ENCODE measurements at regions not wholly inside any gene's neighbourhood (a gene's known extent, or its start where the extent isn't known, plus 50 kb on each side); places are given as distances from the start of the nearest gene placed in this dataset.

GRCh38 chr3:74074700-74075099 is 450.0 kb upstream of the PDZRN3 start:
- DNase-seq (ENCODE audit: insufficient read length, low spot score) (no peak), FAIRE-seq (no peak)

- DNase-seq (ENCODE audit: insufficient read length, low spot score) (no peak), FAIRE-seq (no peak)
Observed at GRCh38 chr3:74067296-74067695, 442.6 kb upstream of the PDZRN3 start.

GRCh38 chr3:74066456-74066855 is 441.7 kb upstream of the PDZRN3 start:
- FAIRE-seq (no peak), DNase-seq (ENCODE audit: insufficient read length, low spot score) (no peak)

- DNase-seq (ENCODE audit: insufficient read length, low spot score), result no peak
- no peak for FAIRE-seq
Observed at GRCh38 chr3:74059923-74060600, 435.3 kb upstream of the PDZRN3 start.

GRCh38 chr3:74059301-74059922 is 434.7 kb upstream of the PDZRN3 start:
- no peak for DNase-seq (ENCODE audit: insufficient read length, low spot score)
- FAIRE-seq, result no peak

GRCh38 chr3:74057169-74057568 is 432.4 kb upstream of the PDZRN3 start:
- FAIRE-seq, result no peak
- DNase-seq (ENCODE audit: insufficient read length, low spot score), result no peak

- FAIRE-seq, result no peak
- no peak for DNase-seq (ENCODE audit: insufficient read length, low spot score)
Observed at GRCh38 chr3:74055061-74055460, 430.3 kb upstream of the PDZRN3 start.

- FAIRE-seq, result no peak
- DNase-seq (ENCODE audit: insufficient read length, low spot score), result no peak
Observed at GRCh38 chr3:74054566-74054965, 429.8 kb upstream of the PDZRN3 start.

GRCh38 chr3:74053970-74054516 is 429.3 kb upstream of the PDZRN3 start:
- DNase-seq (ENCODE audit: insufficient read length, low spot score), result no peak

GRCh38 chr3:74049444-74049843 is 424.7 kb upstream of the PDZRN3 start:
- no peak for DNase-seq (ENCODE audit: insufficient read length, low spot score)
- no peak for FAIRE-seq

More at GRCh38 chr3:74053970-74054516, 429.3 kb upstream of the PDZRN3 start:
- no peak for FAIRE-seq

GRCh38 chr3:74048699-74049098 is 424.0 kb upstream of the PDZRN3 start:
- DNase-seq (ENCODE audit: insufficient read length, low spot score), result no peak
- no peak for FAIRE-seq

- DNase-seq (ENCODE audit: insufficient read length, low spot score) (no peak), FAIRE-seq (no peak)
Observed at GRCh38 chr3:74045000-74045399, 420.3 kb upstream of the PDZRN3 start.

- FAIRE-seq (no peak), DNase-seq (ENCODE audit: insufficient read length, low spot score) (no peak)
Observed at GRCh38 chr3:74041068-74041675, 416.4 kb upstream of the PDZRN3 start.

GRCh38 chr3:74039105-74039504 is 414.4 kb upstream of the PDZRN3 start:
- DNase-seq (ENCODE audit: insufficient read length, low spot score), result no peak
- FAIRE-seq, result no peak

- FAIRE-seq, result no peak
Observed at GRCh38 chr3:74036568-74036967, 411.8 kb upstream of the PDZRN3 start.

GRCh38 chr3:74036102-74036501 is 411.4 kb upstream of the PDZRN3 start:
- DNase-seq (ENCODE audit: insufficient read length, low spot score) (no peak), FAIRE-seq (no peak)

More at GRCh38 chr3:74036568-74036967, 411.8 kb upstream of the PDZRN3 start:
- DNase-seq (ENCODE audit: insufficient read length, low spot score), result no peak

GRCh38 chr3:74033806-74034205 is 409.1 kb upstream of the PDZRN3 start:
- no peak for FAIRE-seq

GRCh38 chr3:74033381-74033780 is 408.6 kb upstream of the PDZRN3 start:
- DNase-seq (ENCODE audit: insufficient read length, low spot score) (no peak), FAIRE-seq (no peak)

More at GRCh38 chr3:74033806-74034205, 409.1 kb upstream of the PDZRN3 start:
- DNase-seq (ENCODE audit: insufficient read length, low spot score), result no peak

- FAIRE-seq, result no peak
- DNase-seq (ENCODE audit: insufficient read length, low spot score), result no peak
Observed at GRCh38 chr3:74027121-74027520, 402.4 kb upstream of the PDZRN3 start.

- FAIRE-seq, result no peak
- no peak for DNase-seq (ENCODE audit: insufficient read length, low spot score)
Observed at GRCh38 chr3:74023395-74023794, 398.7 kb upstream of the PDZRN3 start.

GRCh38 chr3:74021449-74021848 is 396.7 kb upstream of the PDZRN3 start:
- FAIRE-seq (no peak), DNase-seq (ENCODE audit: insufficient read length, low spot score) (no peak)
